HG03469 (cell line): ENCODE measurements at regions not wholly inside any gene's neighbourhood (a gene's known extent, or its start where the extent isn't known, plus 50 kb on each side); places are given as distances from the start of the nearest gene placed in this dataset.
"Not testable (repeated sequence)": the region's sequence is repeated elsewhere in the genome, so short reads cannot be mapped to it uniquely, and the experiment has no call there.

Experiments
- ATAC-seq: cut with Tn5 transposase; IDR thresholded peaks from one replicate; pipeline ENCODE4 v1.9.1; 2021; ENCODE audit warnings: mild to moderate bottlenecking, moderate library complexity, moderate number of reproducible peaks; ENCODE audit not compliant: unreplicated experiment

DNA sequence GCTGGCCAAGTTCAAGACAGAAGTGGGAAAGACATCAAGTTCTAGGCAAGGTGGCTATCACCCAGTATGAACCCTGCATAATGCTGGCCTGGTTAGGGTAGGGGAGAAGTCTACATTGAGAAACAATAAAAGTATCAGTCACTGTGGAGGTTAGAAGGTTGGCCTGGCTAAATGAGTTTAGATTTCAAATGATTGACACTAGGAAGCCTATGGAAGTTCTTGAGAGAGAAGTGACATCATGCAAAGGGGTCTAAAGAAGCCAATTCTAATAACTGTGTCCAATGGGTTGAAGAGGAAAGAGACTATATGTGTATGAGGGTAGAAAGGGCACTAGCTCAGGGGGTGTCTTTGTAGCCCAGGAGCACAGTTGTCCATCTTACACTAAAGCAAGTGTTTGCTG is 98.5 kb upstream of the MBIP start:
- no peak for ATAC-seq

DNA sequence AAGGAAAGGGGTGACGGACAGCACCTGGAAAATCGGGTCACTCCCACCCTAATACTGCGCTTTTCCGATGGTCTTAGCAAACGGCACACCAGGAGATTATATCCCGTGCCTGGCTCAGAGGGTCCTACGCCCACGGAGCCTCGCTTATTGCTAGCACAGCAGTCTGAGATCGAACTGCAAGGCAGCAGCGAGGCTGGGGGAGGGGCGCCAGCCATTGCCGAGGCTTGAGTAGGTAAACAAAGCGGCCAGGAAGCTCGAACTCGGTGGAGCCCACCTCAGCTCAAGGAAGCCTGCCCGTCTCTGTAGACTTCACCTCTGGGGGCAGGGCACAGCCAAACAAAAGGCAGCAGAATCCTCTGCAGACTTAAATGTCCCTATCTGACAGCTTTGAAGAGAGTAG is 91.5 kb upstream of the MBIP start:
- not testable (repeated sequence) for ATAC-seq

DNA sequence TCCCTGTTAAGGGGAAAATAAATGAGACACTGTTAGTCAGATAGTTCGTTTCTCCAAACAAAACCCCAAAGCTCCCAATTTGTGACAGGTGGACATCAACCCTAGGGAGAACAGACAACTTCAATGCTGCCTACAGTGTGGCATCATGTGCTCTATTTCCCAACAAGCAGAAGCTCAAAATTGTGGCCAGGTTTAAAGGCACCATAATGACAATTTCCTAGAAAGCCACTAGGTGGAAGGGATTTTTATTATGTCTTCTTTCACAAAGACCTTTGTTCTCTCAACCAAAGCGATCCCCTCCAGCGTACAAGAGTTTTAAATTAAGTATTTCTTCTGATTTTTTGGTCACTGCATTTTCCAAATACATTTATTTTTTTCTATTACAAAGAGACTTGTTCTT is 88.0 kb upstream of the MBIP start:
- no peak for ATAC-seq

DNA sequence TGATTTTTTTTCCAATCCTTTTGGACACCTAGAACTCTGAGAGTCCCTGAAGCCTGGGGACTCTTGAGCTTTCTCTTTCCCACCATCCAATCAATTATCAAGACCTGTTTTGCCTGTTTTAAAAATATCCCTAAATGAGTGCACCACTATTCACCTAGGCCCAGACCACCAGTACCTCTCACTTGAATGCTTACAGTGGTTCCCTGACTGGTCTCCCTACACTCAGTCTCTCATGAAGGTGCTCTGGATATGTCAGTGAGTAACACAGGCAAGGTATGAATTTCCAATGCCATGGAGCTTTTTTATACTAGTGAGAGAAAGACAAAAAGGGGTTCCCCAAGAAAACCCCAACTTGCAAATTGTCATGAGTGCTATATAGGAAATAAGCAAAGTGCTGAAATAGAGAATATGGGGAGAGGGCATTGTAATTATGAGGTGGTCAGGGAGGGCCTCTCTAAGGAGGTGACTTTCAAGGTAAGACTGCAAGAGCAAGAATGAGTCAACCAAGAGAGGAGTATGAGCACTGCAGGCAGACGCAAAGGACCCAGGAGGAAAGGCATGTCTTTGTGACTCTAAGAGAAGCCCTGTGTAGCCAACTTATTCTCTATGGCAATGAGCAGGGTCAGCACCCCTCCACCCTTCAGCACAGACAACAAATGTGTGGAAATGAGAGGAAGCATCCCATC is 85.3 kb upstream of the MBIP start:
- ATAC-seq, result no peak

DNA sequence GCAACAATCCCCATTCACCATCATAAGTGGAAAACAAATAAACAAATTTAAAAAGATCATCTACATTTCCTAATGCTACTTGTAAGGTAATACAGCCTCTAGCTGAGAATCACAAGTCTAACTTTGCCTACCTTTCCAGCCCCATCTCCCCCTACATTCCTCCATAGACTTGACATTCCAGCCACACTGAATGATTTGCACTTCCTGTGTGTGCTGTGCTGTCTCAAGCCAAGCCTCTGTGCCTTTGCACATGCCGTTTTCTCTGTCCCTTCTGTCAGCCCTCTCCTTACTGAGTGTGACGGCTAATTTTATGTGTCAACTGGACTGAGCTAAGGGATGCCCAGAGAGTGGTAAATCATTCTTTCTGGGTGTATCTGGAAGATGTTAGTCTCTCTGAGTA is 82.4 kb upstream of the MBIP start:
- no peak for ATAC-seq

DNA sequence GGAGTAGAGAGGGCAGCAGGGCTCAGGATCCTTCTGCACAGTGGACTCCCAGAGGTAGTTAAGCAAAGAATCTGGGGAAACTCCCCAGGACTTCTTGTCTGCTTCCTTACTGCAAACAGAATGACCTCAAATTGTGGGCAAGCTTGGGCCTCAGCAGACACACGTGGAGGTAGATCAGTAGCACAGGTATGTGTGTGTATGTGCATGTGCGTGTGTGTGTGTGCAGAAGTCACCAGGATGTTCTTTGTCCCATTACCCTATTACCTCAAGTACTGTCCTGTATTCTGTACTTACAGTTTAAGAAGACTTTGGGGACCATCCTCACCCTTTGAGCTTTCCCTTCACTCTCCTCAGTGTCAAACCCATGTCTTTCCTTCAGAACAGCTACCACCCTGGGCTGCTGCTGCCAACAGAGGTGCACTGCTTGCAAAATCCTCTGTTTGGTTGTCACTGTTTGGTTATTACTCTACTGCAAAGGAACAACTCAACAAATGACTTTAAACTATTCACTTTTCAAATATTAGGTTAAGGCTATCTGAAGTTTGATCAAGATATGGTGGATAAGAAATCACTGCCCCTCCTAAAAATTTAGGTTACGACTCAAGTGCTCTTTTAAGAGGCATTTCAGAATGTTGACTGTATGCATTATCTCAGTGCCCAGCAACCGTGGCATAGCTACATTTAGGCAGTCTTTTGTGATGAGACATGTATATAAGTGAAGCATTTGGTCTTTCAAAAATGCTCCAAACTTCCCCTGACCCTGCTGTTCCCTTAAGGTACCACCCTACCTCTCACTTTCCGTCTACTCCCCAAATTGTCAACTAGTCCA is 78.2 kb upstream of the MBIP start:
- ATAC-seq, result no peak

DNA sequence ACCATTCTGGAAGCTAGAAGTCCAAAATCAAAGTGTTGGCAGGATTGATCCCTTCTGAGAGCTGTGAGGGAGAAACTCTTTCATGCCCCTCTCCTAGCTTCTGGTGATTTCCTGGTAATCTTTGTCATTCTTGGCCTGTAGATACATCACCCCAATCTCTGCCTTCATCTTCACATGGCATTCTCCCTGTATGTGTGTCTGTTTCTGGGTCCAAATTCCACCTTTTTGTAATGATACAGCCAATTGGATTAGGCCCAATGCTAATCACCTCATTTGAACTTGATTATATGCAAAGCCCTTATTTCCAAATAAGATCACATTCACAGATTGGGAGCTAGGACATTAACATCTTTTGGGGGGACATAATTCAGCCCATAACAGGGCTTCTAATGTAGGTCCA is 76.9 kb upstream of the MBIP start:
- ATAC-seq, result no peak

DNA sequence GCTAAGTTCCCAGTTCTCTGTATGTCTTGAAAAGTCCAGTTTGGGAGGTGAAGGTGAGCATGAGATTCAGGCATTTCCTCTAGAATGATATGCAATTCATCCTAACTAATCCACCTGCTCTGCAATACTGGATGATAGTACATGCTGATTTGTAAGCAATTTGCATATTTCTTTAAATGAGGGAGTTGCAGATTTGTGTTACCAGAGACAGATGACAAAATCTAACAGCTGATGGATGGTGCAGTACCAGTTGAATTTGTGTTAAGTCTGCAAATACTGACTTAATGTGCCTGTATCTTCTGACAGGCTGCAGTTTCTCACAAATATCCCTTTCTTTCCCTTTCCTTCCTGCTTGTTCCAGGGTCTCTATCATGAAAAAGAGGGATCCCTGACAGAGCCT is 76.4 kb upstream of the MBIP start:
- no peak for ATAC-seq

DNA sequence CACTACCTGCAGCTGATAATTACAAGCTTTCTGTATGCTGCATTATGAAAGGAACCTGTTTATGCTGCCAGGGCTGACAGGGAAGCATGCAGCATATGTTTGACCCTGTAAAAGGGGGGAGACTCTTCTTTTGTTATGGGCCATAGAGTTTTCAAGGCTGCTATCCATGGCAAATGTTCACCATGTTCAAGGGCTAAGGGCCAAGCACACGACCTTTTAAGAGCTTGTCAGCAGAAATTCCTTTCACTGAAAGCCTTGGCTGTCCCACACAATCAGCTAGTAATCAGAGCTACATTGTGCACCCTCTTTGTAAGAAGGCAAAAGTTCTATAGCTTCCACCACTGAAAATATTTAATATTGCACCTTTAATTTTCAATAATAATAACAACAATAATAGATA is 74.2 kb upstream of the MBIP start:
- ATAC-seq, result no peak

DNA sequence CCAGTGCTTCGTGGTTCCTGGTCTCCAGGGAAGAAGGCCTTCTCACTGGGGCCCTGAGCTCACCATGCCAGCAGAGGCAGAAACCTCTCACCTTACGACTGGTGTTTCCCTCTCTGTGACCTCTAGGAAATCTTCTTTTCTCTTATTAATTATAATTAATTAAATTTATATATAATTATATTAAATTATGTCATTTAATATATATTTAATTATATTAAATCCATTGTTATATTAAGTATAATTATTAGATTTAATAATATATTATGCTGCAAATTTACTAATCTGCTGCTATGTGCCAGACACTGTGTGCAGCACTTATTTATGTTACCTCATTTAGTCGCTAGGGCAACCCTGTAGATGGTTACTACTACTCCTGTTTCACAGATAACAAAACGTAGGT is 70.3 kb upstream of the MBIP start:
- no peak for ATAC-seq

DNA sequence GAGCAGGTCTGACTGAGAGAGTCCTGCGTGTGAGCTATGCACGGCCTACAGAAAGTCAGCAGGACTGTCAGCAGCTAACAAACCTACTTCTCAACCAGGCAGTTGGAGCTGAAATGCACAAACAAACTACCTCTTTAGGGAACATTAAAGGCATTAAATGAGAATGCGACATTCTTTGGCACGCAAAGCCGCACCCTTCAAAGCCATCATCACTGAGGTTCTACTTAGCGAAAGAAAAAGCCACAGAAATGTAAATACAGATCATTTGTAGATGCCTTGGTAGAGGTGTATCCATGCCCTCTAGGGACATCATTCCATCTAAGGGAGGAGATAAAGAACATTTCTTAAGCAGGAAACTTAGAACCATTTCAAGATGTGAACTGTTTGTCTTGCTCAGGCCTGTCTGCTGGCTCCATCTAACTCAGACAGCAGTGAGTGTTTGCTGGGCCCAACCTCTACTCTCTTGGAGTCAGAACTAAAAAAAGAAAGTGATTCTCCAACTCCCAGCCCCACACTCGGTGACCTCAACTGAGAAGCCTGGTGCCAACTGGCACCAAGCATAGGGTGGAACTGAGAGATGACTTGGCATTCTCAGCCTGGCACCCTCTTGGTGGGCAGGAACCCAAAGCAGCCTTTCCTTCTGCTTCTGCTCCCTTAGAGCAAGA is 63.5 kb upstream of the MBIP start:
- ATAC-seq, result no peak

DNA sequence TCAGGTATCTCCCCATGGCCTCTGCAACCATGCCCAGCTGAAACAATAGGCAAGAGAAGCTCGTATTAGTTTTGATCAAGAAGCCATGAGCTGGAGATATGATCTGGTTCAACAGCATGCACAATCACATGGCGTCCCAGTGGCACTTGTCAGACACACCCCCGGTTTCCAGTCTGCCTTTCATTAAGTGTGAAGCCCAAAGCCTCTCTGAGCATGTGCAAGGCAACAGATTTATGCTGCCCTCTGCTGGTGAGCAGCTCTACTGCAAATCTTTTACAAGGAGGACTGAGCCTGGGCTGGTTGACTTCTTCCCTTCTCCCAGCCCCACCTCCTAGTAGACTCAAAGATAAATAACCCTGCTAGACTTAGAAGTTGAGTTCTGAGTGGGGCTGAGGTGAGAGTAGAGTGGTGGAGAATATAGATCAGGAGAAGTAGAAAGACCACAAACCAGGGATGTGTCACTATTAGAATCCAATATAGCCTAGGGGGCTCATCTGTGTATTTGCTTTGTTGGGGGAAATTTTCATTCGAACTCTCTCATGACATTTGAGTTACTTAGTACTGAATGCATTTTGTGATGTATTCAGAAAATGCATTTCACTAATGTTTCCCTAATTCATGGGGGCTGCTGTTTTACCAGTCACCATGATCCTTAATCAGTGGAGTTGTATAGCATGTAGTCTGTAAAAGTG is 53.7 kb upstream of the MBIP start:
- peak; percentile 86 for ATAC-seq
